ENCODE measurements at regions not wholly inside any gene's neighbourhood (a gene's known extent, or its start where the extent isn't known, plus 50 kb on each side); places are given as distances from the start of the nearest gene placed in this dataset.
"Not testable (repeated sequence)": the region's sequence is repeated elsewhere in the genome, so short reads cannot be mapped to it uniquely, and the experiment has no call there.

- DNase-seq = no peak
Observed at GRCh38 chr2:47295131-47295980, 73.8 kb upstream of the EPCAM start.

- no peak for DNase-seq
Observed at GRCh38 chr2:47293976-47294375, 75.1 kb upstream of the EPCAM start.

GRCh38 chr2:47288864-47289263 is 80.2 kb upstream of the EPCAM start:
- DNase-seq = no peak

DNA sequence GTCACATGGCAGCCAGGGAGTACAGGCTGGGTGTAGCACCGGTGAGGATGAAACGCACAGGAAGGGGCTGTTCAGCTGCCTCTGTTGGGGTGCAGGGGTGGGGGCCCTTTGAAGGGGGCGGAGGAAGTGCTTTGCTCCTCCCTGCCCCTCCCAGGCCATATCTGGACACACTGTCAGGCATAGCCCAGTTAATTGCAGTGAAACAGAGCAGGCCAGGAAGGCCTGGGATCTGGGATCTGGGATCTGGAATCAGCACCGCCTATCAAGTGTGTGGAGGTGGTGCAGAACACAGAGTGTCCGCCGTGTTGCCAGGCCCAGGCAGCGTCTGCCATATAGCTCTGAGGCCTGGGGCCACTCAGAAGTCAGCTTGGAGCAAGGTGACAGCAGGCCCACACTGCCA is 85.5 kb upstream of the EPCAM start:
- no peak for DNase-seq

DNA sequence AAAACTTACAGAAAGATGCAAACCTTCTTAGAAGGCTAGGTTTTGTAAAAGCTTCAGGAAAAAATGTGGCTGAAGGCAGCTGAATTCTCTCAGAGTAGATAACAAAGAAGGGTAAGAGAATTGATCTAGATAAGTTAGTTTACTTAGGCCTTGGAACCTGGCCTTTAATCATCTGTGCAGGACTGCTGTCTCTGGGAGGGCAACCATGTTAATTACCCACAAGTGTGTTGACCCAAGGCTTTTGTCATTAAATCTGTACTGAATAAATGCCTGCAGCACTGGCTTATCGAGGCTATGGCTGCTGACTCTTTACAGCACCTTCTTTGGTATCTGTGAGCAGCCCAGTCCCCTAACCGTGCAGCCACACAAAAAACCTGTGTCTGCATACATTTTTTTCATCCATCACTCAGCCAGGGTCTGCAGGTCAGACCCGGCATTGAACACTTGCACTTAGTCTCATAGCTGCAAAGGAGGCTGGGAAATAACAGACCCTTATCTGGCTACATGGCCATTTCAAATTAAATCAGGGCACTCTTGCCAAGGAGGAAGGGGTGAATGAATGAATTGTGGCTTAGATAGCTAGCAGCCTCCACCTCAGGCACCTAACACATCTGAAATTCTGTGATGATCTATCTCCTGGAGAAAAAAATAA is 86.4 kb upstream of the EPCAM start:
- DNase-seq = no peak

- DNase-seq = not testable (repeated sequence)
Observed at GRCh38 chr2:47279525-47279924, 89.6 kb upstream of the EPCAM start.

DNA sequence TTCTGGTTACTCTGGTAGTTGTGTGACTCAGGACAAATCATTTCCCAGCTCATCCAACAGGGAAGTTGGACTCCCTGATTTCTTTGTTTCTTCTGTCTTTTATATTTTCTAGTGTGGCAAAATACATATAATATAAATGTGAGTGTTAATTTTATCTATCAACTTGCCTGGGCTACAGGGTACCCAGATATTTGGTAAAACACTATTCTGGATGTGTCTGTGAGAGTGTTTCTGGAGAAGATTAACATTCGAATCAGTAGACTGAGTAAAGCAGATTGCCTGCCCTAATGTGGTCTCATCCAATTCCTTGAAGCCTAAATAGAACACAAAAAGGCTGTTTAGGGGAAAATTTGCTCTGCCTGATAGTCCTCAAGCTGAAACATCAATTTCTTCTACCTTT is 91.1 kb upstream of the EPCAM start:
- no peak for DNase-seq

DNA sequence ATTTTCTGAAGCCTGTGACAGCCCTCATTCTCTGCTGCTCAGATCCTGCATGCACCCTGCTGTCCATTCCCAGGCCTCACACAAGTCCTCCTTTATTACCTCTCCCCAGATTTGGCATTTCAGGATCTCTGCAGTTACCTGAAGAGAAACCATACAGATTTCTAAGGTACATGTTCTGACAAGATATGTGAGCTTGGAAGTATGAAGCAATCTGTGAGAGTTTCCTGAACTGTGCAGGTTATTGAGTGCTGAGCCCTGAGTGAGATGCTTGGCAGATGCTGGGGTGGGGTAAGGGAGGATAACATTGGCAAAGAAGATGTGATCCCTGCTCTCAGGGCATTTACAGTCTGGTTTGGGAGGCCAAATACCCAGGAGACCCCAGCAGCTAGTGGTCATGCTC is 91.9 kb upstream of the EPCAM start:
- DNase-seq = no peak

- DNase-seq = no peak
Observed at GRCh38 chr2:47276061-47276460, 93.0 kb upstream of the EPCAM start.

DNA sequence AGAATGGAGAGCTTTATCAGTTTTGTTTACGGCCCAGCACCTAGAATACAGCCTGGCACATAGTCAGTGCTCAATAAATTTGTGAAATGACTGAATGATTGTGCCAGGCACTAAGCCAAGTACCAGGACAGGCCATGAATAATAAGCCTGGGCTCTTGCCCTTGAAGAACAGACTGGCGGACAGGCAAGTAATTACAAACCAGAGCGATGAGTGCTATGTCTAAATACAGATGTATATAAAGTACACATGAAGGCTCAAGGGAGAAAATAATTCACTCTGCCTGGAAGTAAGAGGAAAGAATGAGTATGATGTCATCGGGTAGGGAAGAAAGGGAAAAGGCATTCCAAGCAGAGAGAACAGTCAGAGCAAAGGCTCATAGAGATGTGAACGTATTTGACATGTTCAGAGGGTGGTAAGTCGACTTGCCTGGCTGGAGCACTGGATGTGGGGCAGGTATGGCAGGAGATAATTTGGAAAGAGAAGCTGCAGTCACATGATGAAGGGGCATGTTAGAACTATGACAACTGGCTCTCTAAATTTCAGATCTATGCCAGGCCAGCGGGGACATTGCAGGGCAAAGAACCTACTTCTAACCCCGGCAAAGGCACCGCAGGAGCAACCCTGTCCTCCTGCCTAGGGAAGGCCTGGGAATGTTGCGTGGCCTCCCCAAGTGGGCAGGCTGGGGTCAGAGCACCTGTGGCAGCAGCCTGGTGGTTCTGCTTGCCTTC is 94.9 kb upstream of the EPCAM start:
- DNase-seq = peak; percentile 61

GRCh38 chr2:47272905-47273758 is 96.0 kb upstream of the EPCAM start:
- no peak for DNase-seq

DNA sequence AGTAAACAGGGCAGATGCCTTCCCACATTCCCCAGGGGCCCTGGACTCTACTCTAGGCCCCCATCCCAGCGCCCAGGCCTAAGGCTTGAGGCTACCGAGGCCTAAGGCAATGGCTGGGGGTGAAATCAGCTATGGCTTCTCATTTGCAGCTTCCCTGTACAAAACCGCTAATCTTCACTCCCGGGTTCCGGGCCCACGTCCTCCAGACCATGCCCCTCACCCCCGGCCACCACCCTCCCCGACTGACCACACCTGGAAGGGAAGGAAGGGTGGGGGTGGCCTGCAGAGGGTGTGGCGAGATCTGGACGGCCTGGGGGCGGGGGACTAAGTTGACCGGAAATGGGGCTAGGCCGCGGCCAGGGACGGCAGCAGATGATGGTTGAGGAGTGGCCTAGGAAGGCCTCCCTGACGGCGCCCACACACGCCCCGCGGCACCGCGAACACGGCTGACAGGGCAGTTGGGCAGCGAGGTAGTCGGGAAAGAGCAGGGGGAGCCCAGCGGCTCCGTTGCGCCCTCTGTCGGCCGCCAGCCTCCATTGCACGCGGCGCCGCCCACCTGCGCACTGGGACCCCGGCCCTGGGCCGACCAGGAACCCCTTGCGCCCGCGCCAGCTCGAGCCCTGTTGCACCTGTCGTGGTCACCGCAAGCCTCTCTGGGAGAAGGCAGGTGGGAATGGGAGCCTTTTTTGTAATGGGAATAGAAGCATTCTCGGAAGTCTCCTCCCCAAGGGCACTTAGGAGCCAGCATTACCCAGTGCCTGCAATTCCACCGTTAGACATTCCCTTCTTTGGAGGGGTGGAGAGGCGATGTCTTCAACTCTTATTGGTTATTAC is 95.9 kb upstream of the CALM2 start:
- DNase-seq = peak; percentile 43

DNA sequence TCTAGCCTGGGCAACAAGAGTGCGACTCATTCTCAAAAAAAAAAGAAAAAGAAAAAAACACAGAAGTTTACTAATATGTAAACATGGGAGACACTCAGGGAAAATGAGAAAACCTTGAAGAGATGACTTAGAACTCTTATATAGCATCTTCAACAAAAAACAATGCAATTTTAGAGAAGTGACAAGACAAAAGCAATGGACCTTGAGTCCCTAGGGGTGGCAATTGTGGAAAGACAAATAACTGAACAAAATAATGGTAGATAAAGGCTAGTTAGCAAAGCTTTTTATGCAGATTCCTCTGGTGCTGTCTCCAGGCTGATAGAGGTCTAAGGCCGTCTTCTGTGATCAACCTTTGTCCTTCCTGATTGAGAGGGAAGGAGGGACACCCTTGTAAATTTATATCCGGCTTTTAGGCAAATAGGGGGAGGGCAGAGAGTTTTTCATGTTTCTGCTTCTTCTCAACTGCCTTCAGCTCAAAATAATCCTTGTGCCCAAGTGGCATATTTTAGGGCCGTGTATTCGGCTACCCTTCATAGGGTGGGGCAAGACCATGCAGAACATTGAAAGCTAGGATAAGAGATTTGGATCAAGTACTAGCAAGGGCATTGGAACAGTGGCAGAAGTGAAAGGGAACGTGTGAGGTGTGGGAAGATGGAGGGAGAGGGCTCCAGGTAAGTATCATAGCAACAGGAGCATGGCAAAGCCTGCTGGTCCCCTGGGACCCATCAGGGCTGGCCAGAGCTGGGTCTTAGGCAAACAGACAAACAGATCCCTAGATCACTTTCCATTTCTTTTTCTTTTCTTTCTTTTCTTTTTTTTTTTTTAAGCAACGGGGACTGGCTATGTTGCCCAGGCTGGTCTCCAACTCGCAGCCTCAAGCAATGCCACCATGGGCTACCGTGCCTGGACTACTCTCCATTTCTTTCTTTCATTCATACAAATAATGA is 95.0 kb upstream of the CALM2 start:
- no peak for DNase-seq

DNA sequence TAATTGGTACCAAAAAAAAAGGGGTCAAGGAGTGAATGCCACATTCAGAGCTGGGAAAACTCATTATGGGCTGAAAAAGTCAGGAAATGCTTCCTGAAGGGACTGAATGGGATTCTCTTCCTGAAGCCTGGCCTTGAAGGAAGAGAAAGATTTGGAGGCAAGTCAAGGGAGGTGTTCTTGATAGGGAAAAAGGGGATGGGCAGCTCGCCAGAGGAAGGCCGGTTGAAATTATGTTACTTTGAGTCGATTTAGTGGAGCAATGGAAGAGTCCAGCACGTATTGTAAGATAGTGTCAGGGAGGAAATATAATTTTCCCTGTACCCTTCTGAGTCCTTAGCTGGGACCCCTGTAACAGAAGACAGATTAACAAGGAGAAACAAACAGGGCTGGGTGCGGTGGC is 94.1 kb upstream of the CALM2 start:
- no peak for DNase-seq

DNA sequence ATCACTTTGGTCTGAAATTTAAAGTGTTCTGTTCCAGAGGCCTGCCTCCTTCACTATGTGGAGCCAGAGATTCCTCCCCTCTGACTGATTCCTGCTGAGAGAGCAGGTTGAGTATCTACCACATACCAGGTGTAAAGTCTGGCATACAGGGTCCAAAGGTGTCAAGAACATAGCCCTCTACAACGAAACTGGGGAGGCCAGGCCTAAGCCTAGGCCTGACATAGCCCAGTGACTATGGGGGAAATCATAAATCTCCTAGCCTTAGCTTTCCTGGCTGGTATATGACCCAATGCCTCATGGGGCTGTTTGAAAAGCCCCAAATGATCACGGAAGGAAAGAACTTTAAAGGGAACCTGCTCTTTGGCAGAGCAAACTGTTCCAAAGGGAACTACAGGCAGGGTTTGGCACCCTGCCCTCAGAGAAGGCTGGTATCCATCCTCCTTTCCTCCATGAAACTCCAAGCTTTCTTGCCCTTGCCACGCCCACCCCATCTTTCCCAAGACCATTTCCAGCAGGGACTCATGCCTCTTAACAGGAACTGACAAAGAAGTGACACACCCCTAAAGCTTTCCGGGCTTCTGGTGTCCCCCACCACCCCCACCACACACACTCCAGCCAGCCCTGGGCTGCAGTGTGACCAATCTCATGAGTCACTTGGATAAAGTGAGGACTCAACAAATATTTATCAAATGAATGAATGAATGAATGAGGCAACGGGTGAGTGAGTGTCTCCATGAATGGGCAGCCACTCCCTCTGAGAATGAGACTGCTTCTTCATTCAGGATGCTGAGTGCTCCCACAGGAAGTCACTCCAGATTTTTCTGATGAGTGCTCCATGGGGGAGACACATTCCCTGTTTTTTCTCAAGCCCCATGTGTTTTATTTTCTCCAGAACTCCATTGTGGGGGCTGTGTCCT is 93.3 kb upstream of the CALM2 start:
- no peak for DNase-seq

DNA sequence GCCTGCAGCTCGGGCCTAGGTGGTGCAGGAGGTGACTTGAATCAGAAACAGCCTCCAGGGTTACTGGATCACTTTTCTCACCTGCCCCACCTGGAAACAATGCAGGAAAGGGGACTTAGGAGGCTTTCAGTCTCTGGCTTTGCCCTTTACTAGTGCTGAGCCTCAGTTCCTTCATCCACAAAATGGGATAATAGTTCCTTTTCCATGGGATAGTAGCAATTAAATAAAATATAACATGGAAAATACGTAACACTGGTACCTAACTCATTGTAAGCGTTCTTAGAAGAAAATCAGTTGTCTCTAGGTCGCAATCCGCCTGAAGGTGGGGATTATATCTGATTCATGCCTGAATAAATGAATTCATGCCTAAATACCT is 91.4 kb upstream of the CALM2 start:
- DNase-seq = no peak

- DNase-seq = no peak
Observed at GRCh38 chr2:47266939-47267710, 90.8 kb upstream of the CALM2 start.

- DNase-seq = no peak
Observed at GRCh38 chr2:47265751-47266231, 89.5 kb upstream of the CALM2 start.
